ENCODE measurements at regions not wholly inside any gene's neighbourhood (a gene's known extent, or its start where the extent isn't known, plus 50 kb on each side); places are given as distances from the start of the nearest gene placed in this dataset.

- TF ChIP-seq POLR2AphosphoS5 (IDR thresholded peaks at IDR 0.05) (no peak), CTCF (IDR thresholded peaks at IDR 0.05) (no peak)
These were observed 147.3 kb downstream of the WNT5A start for GRCh38 chr3:55339819-55340218.
